PC-9 (cell line): ENCODE measurements at regions not wholly inside any gene's neighbourhood (a gene's known extent, or its start where the extent isn't known, plus 50 kb on each side); places are given as distances from the start of the nearest gene placed in this dataset.

Source experiments
- EZH2 ChIP-seq: fragments of 200-600 bp; sonication (generic); IDR thresholded peaks from 2 replicates; pipeline ENCODE4 v1.8.0; 2017; ENCODE audit warnings: antibody characterized with exemption, low read depth
- TF ChIP-seq, protein P1 (sequence below): fragments of 200-600 bp; sonication (generic); conservative IDR thresholded peaks from 2 replicates; pipeline ENCODE4 v1.6.1; 2017; ENCODE audit warnings: mixed run types, antibody characterized with exemption, mild to moderate bottlenecking, moderate library complexity

GRCh38 chr18:6561862-6562291 lies 147.2 kb upstream of the L3MBTL4 start:
- TF ChIP-seq, protein P1, sequence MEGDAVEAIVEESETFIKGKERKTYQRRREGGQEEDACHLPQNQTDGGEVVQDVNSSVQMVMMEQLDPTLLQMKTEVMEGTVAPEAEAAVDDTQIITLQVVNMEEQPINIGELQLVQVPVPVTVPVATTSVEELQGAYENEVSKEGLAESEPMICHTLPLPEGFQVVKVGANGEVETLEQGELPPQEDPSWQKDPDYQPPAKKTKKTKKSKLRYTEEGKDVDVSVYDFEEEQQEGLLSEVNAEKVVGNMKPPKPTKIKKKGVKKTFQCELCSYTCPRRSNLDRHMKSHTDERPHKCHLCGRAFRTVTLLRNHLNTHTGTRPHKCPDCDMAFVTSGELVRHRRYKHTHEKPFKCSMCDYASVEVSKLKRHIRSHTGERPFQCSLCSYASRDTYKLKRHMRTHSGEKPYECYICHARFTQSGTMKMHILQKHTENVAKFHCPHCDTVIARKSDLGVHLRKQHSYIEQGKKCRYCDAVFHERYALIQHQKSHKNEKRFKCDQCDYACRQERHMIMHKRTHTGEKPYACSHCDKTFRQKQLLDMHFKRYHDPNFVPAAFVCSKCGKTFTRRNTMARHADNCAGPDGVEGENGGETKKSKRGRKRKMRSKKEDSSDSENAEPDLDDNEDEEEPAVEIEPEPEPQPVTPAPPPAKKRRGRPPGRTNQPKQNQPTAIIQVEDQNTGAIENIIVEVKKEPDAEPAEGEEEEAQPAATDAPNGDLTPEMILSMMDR: no peak
- TF ChIP-seq EZH2: no peak
